Muscle of leg (tissue), 3 donors: ENCODE measurements at regions not wholly inside any gene's neighbourhood (a gene's known extent, or its start where the extent isn't known, plus 50 kb on each side); places are given as distances from the start of the nearest gene placed in this dataset.
A peak's percentile ranks its signal among the peaks of the same experiment; 100 is the strongest.
"Not testable (repeated sequence)": the region's sequence is repeated elsewhere in the genome, so short reads cannot be mapped to it uniquely, and the experiment has no call there.

Experiments used
- DNase-seq: peaks from one replicate; pipeline ENCODE4 v3.0.0; 2013
- H3K27ac ChIP-seq: one replicate; pipeline ENCODE4 v1.5.1; 2013; ENCODE audit warnings: mild to moderate bottlenecking, low read length, control low read depth
- H3K27me3 ChIP-seq: one replicate; pipeline ENCODE4 v1.6.1; 2013; ENCODE audit warnings: low read length; ENCODE audit not compliant: control insufficient read depth, insufficient read depth
- H3K36me3 ChIP-seq: one replicate; pipeline ENCODE4 v1.6.1; 2013; ENCODE audit warnings: low read length; ENCODE audit not compliant: control insufficient read depth, insufficient read depth
- H3K4me1 ChIP-seq: one replicate; pipeline ENCODE4 v1.6.1; 2013; ENCODE audit warnings: low read length; ENCODE audit not compliant: control insufficient read depth, insufficient read depth
- H3K4me3 ChIP-seq: one replicate; pipeline ENCODE4 v1.5.1; 2013; ENCODE audit warnings: low read length, control low read depth
- H3K9me3 ChIP-seq: replicated peaks from 2 replicates; pipeline ENCODE4 v1.6.1; 2013; ENCODE audit warnings: low read depth, low read length; ENCODE audit not compliant: control insufficient read depth
- WGBS: methylation state at CpG from one replicate; pipeline ENCODE4 v1.1.5; 2013; ENCODE audit warnings: missing lambda C conversion rate; ENCODE audit not compliant: insufficient coverage; 5-methylcytosine and 5-hydroxymethylcytosine counted together

DNA sequence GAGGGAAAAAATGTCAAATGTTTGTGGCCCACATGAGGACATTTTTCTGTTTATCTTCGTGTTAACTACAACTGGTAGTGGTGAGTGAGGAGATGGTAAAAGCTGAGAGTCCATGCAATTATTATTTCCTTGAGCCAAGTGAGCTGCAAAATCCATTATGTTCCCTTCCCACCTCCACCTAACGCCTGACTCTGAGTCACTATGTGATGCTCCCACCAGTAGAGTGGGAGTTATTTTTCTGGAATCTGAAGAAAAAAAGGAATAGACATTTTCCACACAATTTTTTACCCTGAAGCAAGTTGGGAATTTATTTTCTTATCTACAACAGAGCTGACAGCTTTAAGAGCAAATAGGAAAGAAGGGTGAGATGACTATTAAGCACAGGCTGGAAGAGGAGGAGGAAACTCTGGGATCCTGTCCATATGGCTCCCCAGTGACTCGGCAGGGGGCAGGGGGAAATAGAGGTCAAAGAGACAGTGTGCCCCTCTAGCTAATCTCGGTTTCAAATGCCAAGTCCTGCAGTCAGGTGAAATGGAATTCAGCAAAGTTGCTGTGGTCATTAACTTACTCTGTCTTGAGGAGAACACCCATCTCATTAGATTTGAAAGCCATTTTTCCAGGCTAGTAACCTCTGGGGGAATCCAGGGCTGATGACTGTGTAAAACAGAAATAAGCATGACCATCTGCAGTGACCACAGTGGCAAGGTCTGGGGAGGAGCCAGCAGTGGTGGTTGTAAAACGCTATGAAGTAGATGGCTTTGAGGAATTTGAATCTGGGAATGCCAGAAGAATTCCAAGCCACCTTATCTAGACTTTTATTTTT is 463.9 kb downstream of the STK39 start:
- 0% methylated on average over 2 of the region's 5 CpGs for WGBS
- DNase-seq, result peak; percentile 63
- H3K27me3 ChIP-seq, result no peaks in the 10 kb centered on the region
- no peak overlapping the region for H3K27ac ChIP-seq
- no peak overlapping the region for H3K4me3 ChIP-seq
- no peaks in the 10 kb centered on the region for H3K9me3 ChIP-seq
- H3K36me3 ChIP-seq, result no peaks in the 10 kb centered on the region
- H3K4me1 ChIP-seq, result peaks cover 4% of the 10 kb centered on the region

DNA sequence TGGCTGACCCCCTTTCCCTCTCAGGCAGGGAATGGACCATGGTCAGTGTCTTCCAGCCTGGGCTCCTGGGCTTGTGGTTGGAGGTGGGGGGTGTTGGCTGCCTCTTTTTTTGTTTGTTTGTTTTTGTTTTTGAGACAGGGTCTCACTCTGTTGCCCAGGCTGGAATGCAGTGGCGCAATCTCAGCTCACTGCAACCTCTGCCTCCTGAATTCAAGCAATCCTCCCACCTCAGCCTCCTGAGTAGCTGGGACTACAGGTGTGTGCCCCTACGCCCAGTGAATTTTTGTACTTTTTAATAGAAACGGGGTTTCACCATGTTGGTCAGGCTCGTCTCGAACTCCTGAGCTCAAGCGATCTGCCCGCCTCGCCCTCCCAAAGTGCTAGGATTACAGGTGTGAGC is 465.8 kb downstream of the STK39 start:
- not testable (repeated sequence) for H3K27me3 ChIP-seq, H3K27ac ChIP-seq, H3K9me3 ChIP-seq, DNase-seq, H3K4me3 ChIP-seq, H3K4me1 ChIP-seq, H3K36me3 ChIP-seq
- 100% methylated on average over 1 of the region's 8 CpGs for WGBS

DNA sequence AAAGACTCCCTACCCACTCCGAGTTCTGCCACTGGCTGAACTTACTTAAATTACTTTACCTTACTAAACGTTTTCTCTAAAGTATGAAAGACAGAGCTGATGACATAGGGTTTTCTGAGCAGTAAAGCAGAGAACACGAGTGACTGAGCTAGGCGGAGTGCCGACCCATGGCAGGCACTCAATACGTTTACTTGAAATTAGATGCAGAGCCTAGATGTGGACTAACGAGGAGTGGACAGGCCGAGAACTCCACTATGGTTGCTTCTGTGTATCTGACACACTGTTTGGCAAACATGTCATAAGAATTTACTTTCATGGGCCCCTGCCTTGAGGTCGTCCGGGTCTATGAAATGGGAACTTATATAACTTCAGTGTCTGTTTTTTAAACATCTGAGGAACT is 471.0 kb downstream of the STK39 start:
- peak; percentile 14 for DNase-seq
- no peaks in the 10 kb centered on the region for H3K36me3 ChIP-seq
- 56% methylated on average over 7 of the region's 10 CpGs for WGBS
- H3K27me3 ChIP-seq, result no peaks in the 10 kb centered on the region
- no peak overlapping the region for H3K27ac ChIP-seq
- no peak overlapping the region for H3K4me3 ChIP-seq
- no peaks in the 10 kb centered on the region for H3K9me3 ChIP-seq
- no peaks in the 10 kb centered on the region for H3K4me1 ChIP-seq

DNA sequence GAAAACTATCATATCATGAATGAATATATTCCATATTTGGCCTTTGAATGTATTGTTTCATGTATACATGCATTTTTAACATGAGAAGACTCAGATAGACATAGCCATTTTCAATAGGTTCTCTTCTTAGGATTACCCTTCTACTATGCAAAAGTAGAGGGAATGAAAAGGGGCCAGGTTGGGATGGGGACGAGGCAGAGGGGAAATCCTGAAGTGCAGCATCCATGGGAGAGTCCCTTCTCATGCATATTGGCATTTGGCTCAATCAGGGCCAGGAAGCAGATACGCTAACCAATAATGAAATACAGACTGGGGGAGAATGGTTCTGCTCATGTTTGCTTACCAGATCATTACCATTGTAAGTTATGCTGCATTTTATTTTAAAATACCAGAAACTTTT is 475.8 kb downstream of the STK39 start:
- DNase-seq, result no peak
- Histone ChIP-seq H3K4me3 (no peak overlapping the region), H3K27ac (no peak overlapping the region), H3K4me1 (no peaks in the 10 kb centered on the region), H3K36me3 (no peaks in the 10 kb centered on the region), H3K27me3 (no peaks in the 10 kb centered on the region), H3K9me3 (no peaks in the 10 kb centered on the region)
- no CpG with 5 or more reads among the region's 2 CpGs for WGBS

DNA sequence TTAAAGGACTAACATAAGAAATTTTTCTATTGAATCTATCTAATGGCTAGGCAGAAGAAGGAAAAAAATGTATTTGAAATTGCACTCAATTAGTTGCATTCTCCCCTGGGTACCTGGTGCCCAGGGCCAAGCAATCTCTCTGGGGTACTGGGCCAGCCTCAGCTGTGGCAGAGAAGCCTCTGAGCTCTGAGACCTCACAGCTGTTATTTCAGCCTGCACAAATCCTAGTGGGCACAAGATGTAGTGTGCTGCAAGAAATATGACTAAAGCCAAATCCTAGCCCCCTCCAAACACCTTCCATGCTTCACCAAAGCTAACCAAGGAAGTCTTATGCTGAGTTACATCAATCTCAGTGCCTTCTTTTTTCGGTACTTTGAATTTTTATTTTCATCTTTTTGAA is 478.4 kb downstream of the STK39 start:
- no peaks in the 10 kb centered on the region for H3K4me1 ChIP-seq
- peaks cover 2% of the 10 kb centered on the region for H3K9me3 ChIP-seq
- DNase-seq, result no peak
- no peaks in the 10 kb centered on the region for H3K36me3 ChIP-seq
- H3K27me3 ChIP-seq, result no peaks in the 10 kb centered on the region
- H3K4me3 ChIP-seq, result no peak overlapping the region
- H3K27ac ChIP-seq, result no peak overlapping the region
- WGBS, result no CpG with 5 or more reads among the region's 1 CpG

DNA sequence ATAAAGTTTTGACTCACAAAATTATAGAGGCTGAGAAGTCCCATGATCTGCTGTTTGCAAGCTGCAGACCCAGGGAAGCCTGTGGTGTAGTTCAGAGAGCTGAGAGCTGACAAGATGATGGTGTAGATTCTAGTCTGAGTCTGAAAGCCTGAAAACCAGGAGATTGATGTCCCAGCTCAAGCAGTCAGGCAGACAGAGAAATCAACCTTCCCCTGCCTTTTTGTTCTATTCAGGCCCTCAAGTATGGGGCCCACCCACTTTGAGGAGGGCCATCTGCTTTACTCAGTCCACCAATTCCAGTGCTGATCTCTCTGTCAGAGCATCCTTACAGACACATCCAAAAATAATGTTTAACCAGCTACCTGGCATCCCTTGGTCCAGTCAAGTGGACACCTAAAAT is 479.6 kb downstream of the STK39 start:
- no peak overlapping the region for H3K27ac ChIP-seq
- H3K36me3 ChIP-seq, result no peaks in the 10 kb centered on the region
- DNase-seq, result no peak
- peaks cover 2% of the 10 kb centered on the region for H3K9me3 ChIP-seq
- H3K27me3 ChIP-seq, result no peaks in the 10 kb centered on the region
- no peaks in the 10 kb centered on the region for H3K4me1 ChIP-seq
- H3K4me3 ChIP-seq, result no peak overlapping the region

DNA sequence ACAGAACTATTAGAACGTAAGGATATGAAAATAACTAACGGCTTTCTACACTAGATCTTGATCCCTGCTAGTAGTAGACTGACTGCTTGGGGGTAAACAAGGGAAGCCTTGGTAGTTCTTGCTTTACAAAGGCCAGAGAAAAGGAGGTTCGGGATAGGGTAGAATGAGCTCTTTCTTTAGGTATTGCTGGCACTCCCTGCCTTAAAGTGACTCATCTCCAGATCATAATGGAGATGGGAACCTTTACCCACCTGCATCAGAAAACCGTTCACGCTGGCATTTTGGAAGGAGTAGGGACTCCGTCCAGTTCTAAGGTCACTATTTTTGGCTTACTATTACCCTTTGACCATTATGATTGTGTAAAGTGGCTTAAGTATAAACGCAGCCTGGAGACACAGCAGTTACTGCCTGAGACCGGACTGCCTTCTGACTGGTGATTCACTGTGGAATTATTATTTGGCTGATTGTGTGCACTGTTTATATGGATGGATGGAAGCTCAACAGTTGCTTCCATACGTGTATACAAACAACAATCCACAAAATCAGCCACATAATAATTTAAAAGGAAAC is 482.5 kb downstream of the STK39 start:
- H3K27ac ChIP-seq, result no peak overlapping the region
- no peaks in the 10 kb centered on the region for H3K4me1 ChIP-seq
- no CpG with 5 or more reads among the region's 9 CpGs for WGBS
- no peaks in the 10 kb centered on the region for H3K36me3 ChIP-seq
- peaks cover 2% of the 10 kb centered on the region for H3K9me3 ChIP-seq
- no peak overlapping the region for H3K4me3 ChIP-seq
- no peaks in the 10 kb centered on the region for H3K27me3 ChIP-seq
- no peak for DNase-seq

DNA sequence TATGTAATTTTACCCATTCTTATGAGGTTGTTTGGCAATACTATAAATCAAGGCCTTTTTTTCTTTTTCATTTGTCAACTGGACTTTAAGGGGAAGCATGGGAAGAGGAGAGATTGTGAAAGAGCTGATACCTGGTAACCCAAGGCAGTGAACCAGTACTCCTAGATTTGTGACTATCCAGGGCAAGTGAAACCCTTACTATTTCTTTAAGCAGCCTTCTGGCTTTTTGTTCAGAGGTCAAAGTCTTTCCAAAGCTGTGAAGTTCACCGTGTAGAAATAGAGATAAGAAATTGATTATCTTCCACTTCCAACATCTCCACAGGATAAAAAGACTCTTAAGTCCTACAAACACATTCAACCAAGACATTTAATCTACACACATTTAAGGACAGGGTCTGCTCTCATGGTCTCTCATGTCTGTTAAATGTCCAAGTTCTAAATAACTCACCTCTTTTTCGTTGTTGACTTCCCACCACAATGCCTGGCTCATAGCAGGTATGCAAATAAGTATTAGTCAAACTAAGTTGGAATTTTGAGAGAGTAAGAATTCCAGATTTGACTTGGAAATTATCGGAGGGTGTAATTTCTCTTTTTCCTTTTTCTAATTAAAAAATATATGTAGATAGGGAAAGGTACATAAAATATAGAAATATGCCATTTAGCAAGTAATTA is 485.8 kb downstream of the STK39 start:
- no peak for DNase-seq
- H3K9me3 ChIP-seq, result peaks cover 2% of the 10 kb centered on the region
- H3K36me3 ChIP-seq, result no peaks in the 10 kb centered on the region
- WGBS, result no CpG with 5 or more reads among the region's 3 CpGs
- no peaks in the 10 kb centered on the region for H3K27me3 ChIP-seq
- no peak overlapping the region for H3K27ac ChIP-seq
- no peak overlapping the region for H3K4me3 ChIP-seq
- H3K4me1 ChIP-seq, result no peaks in the 10 kb centered on the region

DNA sequence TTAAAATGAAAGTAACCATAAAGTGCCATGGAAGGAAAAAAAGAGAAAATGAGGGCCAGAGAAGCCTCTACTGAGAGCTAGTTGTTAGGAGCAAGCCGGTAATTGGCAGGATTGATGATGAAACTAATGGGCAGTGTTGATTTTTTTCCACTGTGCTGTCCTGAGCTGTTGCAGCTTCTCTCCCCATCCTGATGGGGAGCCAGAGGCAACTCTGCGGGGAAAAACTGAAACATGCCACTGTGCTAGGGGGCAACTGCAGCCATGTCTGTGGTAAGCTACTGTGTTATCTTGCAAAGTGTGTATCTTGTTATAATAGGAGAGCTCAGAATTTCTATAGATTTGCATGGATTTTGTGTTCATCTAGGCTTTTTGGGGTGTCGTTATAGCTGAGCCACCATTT is 487.9 kb downstream of the STK39 start:
- WGBS, result 94% methylated on average over 2 of the region's 3 CpGs
- Histone ChIP-seq H3K36me3 (no peaks in the 10 kb centered on the region), H3K27me3 (no peaks in the 10 kb centered on the region), H3K4me3 (no peak overlapping the region), H3K4me1 (no peaks in the 10 kb centered on the region), H3K9me3 (no peaks in the 10 kb centered on the region), H3K27ac (no peak overlapping the region)
- DNase-seq, result no peak

DNA sequence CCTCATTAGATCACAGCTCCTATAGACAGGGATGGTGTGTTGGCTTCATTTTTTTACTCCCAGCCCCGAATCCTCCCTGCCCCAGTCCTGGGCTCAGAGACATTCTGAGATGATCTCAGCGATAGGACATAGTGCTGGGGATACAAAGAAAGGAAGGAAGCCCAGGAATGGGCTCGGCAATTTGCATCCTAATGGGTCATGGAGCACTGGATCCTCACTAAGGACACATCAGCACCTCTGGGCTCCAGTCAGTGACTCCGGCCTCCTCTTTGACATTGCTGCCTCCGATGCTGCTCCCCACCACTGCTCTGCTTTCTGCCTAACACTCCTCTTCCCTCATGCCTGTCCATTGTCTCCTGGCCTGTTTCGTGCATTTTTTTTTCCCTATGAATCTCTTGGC is 489.1 kb downstream of the STK39 start:
- DNase-seq, result no peak
- H3K4me3 ChIP-seq, result no peak overlapping the region
- no peaks in the 10 kb centered on the region for H3K9me3 ChIP-seq
- H3K36me3 ChIP-seq, result no peaks in the 10 kb centered on the region
- no peak overlapping the region for H3K27ac ChIP-seq
- WGBS, result 91% methylated on average over 4 of the region's 6 CpGs
- no peaks in the 10 kb centered on the region for H3K4me1 ChIP-seq
- no peaks in the 10 kb centered on the region for H3K27me3 ChIP-seq
